Suppressor macrophage (primary cell): ENCODE measurements at regions not wholly inside any gene's neighbourhood (a gene's known extent, or its start where the extent isn't known, plus 50 kb on each side); places are given as distances from the start of the nearest gene placed in this dataset.

ENCODE experiments used
- DNase-seq, 4 experiments: peaks; one replicate each; pipeline ENCODE4 v3.0.0-alpha.2; 2020 to 2022

DNA sequence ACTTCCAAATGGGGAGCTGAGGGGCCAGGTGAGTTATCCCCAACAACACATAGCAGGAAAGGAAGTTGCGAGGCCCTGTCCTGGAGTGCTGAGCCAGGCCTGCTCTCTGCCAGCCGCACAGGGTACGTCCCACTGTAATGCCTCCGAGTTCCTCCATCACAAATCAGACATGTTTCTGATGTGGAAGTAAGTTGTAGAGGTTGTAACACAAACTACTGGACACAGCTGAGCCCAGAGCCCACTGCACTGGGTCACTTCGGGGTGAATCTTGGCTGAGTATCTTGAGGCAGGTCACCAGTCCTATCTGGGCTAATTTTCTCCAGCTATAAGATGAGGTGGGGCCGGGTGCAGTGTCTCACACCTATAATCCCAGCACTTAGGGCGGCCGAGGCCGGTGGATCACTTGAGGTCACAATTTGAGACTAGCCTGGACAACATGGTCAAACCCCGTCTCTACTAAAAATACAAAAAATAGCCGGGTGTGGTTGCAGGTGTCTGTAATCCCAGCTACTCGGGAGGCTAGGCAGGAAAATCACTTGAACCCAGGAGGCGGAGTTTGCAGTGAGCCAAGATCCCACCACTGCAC, 100.8 kb upstream of the CDH5 start:
- no peak for DNase-seq

DNA sequence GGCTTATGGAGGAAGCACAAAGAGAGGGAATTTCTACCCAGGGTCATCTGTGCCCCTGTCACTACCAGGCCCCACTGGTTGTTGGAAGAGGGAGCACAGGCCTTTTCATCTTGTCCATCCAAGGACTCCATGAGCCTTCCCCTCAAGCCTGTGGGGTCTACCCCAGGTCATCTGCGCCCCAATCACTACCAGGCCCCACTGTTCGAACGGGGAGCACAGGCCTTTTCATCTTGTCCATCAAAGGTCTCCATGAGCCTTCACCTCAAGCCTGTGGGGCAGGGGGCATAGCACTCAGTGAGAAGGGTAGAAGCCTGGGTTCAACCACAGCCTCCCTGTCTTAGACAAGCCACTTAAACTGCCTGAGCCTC, 101.5 kb upstream of the CDH5 start:
- no peak for DNase-seq

DNA sequence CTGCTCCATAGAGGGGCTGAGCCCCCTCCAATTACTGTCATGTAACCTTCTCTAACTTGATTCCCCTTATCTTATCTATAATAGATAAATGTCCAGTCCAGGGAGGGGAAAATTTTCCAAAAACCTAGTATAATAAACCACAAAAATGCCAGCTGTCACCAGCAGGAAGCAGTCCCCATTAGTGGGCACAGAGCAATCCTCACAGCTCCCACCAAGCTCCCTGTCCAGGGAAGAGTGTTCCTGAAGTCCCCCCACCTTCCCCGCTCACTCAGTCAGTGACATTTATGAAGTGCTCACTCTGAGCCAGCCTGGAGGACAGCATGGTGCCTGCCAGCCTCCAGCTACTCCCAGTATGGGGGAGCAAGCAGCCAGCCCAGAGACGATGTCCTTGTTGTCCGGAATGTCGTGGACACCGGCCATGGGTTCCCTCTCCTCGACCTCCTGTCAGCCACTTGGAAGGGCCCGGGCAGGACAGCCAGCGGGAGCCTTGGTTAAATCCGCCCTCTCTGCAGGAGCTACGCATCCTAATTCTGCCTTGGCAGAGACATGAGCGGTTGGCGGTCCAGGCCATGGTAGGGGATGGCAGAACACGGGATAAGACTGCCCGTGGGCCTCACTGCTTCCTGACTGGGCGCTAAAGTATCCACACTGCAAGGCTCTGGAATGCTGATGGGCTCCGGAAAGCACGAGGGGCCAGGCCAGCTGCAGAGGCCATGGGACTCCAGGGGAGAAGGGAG, 102.0 kb upstream of the CDH5 start:
- DNase-seq, result no peak

DNA sequence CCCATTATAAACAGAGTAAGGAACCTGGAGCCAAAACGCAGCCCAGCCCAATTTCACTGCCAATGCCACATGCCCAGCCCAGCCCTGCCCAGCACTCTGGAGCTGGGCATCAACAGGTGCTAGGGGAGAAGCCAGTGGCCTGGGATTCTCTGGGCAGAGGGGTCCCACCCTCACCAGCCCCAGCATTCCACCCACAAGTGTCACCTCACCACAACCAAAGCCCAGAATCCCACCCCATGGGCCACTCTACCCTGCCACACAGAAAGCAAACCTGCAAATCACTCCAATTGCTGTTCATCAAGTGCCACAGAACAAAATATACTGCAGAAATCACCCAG, 102.5 kb upstream of the CDH5 start:
- DNase-seq, result no peak

DNA sequence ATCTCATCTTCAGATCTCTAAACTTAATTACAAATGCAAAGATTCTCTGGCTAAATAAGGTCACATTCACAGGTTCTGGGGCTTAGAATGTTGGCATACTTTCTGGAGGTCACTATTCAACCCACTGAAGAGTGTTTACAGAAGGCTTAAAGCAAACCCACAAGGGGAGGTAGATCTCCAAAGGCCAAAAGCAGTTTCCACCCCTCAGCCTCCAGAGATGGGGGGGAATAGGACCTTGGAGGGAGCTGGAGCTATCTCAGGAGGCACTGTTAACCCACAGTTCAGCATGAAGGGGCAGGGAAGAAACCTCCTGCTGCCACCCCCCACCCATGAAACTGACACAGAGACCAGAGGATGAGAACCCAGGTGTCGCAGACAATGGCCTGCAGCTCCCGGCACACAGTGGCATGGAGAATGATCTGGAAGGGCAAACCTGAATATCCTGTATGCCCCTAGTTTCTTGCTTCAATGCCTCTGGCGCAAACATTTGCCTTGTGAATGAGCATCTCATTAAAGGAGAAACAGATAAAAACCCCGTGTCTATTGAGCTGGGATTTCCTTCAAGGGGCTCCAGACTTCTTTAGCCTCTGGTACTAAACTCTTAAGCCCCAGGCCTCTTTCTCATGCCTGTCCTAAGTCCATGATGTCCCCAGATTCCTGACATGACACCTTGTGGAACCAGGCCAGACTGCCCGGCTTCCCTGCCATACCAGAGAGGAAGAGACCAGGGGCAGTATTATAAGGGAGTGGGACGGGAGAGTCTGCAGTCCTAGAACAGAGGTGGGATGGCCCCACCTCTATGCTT, 103.1 kb upstream of the CDH5 start:
- DNase-seq, result no peak

DNA sequence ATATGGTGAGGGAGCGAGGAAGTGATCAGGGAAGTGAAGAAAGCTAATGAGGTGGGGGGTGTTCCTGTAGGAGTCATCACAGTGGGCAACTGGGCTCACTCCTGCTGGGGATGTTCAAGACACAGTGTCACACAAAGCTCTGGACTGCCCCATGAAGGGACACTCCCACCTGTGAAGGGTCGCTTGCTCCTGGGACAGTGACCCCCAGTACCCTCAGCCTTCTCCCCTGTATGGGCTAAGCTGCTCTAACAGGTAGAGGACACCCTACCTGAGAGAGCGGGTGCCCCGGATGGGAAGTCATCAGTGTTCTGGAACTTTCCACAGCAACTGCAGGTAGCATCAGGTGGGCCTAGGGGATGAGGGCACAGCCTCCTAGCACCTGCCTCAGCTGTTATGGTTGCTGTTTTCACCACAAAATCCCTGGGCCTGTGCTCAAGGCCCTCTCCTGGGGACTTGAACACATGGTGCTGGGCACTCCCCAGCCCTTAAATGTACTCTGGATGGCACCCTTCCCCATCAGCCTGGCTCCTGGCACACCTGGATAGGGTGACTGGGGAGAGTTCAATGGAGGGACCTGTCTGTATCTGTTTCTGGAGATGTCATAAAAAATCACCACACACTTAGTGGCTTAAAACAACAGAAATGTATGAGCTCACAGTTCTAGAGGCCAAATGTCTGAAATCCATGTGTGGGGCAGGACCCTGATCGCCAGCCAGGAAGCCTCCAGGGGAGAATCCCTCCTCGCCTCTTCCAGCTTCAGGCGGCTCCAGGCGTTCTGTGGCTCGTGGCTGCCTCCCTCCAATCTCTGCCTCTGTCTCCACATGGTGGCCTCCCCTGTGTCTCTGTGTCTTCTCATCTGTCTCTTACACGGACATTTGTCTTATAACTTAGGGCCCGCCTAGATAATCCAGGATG, 104.0 kb upstream of the CDH5 start:
- no peak for DNase-seq

DNA sequence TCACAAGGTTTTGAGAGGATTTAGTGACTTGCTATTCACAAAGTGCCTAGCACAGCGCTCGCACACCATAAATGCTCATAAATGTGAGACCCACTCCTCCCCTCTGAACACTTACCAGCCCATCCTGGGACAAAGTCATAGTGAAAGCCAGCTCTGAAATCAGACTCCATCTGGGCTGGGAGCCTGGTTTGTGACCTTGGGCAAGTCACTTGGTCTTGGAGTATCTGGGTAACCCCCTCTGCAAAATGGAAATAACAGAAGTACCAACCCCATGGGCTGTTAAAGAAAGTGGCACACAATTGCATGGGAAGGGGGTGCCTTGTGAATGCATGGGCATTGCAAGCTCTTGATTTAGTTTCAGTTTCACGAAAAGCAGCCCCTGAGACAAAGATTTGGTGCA, 104.7 kb upstream of the CDH5 start:
- DNase-seq, result no peak

DNA sequence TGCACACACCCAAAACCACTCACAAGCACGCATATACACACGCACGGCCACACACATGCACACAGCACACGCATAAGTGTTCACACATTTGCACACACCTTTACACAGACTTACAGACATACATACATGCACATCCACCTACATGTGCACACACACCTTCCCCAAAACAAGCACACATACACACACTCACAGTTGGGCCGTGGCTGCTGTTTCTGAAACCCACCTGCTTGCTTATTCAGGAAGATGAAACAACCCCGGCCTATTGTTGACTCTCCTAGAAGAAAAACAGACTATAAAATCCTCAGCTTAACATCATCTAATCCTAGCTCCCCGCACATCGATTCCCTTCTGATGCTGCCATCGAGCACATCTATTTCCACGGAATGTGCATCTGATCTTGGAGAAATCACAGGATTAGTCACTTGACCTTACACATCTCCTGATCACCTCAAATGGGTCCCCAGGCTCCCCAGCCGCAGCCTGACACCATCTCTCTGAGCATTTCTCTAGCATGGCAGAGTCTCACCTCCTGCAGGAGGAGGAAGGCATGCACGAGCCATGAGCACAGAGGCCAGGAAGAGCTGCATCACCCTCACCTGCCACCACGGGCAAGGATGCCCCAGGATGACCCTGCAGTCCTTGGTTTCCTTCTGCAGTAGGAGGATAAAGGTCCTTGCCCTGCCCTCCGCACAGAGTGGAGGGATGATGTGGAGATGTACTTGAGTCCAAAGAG, 105.8 kb upstream of the CDH5 start:
- no peak for DNase-seq

DNA sequence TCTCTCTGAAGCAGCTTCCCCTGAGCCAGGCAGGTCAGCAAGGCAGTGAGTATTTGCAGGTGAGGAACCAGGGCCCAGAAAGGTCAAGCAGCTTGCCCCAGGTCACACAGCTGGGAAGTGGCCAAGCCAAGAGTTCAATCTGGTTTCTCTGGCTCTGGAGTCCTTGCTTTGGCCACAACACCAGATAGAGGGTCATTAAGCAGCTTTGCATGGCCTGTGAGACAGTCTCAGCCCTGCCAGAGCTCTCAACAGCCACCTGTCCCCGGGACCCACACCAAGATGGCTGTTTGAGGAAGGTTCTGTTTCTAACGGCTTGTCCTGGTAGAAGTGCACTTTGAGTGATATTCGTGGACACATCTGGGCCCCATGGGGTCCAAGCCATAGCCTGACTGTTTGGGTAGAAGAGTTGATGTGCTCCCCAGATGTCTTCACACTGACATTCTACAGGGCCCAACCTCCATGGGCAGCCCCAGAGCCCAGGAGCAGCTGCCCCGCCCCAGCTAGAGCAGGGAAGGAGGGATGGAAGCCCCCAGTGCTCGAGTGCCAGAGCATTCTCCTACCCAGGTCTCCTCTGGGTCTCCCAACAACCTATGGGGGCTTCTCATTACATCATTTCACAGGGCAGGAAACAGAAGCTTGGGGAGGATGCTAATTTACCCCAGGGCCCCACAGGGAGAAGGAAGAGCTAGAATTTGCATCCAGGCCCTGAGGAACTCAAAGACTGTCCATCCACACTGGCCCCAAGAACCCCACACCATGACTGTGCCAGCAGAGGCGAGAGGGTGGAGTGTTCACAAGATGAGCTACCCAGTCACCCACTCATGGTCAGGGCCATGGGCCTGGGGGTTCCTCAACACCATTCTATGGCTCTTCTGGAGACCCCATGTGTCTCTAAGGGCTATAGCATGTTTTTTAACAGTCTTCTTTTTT, 107.3 kb upstream of the CDH5 start:
- DNase-seq, result no peak

DNA sequence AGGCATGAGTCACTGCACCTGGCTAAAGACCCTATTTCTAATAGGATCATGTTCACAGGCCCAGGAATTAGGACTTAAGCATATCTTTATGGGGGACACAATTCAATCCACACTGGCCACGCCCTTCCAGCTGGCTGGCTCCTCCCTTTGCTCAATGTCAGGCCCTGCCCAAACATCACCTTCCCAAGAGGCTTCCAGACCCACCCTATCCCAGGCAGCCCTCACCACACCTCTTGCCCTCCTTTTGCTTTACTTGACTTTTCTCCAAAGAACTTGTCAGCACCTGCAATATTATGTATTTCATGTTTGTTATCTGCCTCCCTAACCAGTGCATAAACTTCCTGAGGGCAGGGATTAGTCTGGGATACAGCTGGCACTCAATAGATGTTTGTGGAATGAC, 109.6 kb upstream of the CDH5 start:
- DNase-seq, result no peak

DNA sequence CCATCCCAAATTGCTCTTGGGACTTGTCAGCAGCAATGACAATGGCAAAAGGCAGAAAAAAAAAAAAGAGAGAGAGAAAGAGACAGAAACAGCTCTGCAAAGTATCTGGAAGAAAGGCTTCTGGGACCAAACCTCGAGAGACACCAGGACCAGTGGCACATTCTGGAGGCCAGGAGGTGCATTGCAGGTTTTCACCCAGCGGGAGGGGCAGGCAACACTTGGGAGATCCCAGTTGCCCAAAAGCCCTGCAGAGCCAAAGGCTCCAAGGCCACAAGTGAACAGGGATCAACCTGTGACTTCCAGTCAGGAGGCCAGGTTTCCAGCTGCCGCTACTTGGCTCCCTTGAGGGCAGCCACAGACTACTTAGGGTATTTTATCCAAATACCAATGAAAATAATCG, 110.8 kb upstream of the CDH5 start:
- DNase-seq, result no peak

DNA sequence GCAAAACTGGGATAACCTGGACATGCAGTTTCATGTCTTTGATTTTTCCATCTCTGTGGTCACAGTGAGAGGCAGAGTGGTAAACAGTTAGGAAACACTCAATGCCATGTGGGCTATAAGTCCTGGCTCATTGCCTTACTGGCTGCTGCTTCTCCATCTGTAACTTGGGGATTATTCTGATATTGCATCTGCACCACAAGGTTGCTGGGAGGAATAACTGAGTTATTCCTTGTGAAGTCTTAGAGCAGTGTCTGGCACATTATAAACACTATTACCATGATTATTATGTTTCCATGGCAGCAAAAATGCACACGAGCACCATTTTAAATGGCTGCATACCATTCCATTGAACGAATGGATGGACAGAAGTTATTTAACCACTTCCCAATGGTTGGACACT, 111.7 kb upstream of the CDH5 start:
- DNase-seq, result no peak

DNA sequence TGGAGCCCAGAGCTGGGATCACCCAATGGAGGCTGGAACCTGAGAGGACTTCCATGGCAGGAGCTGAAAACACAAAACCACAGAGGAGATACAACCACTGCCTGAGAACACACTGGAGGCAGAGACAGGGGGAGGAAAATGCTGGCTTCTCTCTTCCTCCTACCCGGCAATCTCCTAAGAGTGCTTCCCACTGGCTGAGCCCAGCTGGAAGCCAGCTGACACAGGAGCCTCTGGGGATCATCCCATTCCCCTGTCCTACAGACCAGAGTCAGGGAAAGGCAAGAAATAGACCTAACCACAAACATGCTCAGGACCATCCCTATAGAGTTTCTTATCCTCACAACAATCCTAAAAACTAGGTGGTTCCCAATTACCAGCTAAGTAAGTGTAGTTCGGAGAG, 112.4 kb upstream of the CDH5 start:
- no peak for DNase-seq

DNA sequence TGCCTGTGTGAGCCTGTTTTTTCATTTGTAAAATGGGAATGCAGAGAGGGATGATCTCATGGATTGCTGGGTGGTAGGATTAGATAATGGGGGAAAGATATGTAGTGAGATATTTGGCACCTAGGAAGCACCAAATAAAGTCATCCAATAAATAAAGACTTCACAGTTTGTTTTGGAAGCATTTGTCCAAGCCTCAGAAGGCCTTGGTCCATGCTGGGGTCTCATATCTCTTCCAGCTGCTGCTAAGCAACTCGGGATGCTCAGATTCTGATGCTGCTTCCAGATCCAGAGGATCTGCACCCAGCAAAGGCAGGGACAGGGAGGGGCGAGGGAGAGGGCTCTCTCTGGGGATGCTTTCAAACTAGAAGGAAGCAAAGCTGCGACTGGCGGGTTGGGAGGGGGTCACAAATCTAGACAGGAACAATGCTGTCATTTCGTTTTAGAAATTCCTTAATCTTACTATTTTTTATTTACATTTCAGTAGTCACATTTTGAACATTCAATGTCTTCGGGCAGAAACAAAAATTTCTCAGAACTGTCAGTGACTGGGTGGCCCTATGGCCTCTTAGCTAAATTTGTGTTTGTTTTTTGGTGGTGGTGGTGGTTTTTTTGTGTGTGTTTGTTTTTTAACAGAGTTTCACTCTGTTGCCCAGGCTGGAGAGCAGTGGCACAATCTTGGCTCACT, 114.9 kb upstream of the CDH5 start:
- DNase-seq, result no peak

DNA sequence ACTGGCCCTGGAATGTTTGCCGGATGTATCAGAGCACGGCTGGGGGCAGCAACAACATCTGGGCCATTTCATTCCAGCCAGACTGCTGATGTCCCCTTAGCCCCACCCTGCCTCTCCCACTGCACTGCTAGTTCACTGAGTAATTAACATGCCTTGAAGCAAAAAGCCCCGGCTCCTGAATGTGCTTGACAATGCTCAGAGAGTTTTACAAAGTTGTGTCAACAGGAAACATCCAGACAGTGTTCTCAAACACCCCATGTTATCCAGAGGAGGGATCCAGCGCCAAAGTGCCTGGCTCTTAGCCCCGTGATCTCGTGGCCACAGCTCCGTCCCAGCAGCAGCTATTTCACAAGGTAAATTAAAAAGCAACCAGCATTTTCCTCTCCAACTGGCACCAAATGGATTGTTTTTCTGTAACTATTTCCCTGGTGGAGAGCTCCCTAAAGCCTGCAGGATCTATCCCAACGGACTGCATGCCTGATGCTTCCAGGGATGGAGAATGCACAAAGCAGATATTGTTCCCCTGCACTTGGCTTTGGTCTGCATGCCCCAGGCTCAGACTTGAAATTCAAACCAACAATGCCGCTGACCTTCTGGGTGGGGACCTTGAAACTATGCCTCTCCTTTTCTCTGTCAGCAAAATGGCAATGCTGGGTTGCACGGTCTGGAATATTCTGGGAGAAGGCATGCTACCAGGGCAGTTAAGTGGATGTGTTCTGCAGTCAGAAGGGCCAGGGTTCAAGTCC, 115.6 kb upstream of the CDH5 start:
- DNase-seq, result no peak

DNA sequence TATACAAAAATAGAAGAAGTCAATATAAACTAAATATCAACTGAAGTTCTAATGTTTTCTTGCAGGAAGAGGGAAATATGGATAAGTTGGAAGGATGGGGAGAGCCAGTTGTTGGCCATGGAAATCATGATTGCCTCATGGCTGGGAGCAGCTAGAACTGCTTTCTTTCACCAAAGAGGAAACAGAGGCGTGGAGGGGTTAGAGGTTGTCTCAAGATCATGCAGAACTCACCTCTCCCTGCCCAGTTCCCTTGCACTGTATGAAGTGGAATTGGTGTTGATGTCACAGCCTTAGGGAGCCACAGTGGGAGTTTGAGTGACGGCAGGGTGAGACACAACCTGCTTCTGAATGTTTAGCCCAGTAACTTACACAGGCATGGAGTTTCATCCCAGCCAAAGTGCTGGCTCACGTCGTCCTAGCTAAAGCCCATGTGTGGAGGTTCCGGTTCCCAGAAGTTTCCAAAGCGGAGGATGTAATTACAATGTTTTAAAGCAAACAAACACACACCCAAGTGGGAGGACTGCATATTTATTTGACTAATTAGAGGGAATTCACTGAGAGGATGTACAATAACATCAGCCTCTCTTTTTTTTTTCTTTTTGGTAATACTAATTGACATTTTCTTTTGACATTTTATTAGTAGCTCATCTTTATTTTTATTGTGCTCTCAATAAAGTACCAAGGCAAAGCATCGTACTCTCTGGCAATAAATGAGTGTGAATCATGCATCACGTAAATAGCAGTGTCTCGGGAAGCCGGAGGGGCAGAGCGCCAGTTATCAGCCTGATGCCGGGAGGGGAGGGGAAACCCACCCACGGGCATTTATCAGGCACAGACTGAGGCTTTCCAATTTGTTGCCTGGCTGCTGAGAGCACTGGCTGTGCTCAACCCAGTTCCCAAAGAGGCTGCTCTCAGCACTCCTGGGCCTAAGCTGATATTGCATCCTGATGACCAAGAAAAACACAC, 118.7 kb upstream of the CDH5 start:
- DNase-seq, result no peak

DNA sequence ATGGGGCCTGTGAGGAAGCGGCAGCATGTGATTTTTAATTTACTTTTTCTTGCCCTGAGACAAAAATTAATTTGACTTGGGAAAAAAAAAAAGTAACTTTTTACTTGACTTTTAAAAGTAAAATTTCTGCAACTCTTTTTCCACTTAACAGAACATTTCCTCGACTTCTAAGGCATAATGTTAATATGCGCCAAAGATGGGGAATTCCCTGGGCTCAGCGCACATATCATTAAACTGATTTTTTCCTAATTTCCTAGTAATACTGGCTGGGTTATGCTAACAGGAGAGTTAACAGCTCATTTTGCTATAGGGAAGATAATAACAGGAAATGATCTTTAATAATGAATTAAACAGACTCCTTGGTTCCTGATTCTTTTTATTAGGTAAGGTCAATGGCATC, 120.6 kb upstream of the CDH5 start:
- DNase-seq, result no peak

DNA sequence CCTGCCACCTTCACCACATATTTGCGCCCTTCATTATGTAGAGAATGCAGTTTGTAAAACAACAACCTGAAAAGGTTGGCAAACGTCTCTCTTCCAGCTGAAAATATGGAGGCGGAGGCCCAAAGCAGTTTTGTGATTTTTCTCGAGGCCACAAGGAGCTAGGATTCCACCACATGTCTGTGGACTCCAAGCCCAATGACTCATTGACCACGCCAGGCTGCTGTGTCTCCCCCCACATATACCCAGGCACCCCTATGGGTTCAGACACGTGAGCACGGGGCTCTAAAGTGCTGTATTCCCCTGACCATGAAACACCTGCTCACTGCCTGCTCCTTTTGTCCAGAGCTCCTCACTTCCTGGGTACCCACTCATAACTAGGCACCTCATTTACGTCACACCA, 121.4 kb upstream of the CDH5 start:
- no peak for DNase-seq

DNA sequence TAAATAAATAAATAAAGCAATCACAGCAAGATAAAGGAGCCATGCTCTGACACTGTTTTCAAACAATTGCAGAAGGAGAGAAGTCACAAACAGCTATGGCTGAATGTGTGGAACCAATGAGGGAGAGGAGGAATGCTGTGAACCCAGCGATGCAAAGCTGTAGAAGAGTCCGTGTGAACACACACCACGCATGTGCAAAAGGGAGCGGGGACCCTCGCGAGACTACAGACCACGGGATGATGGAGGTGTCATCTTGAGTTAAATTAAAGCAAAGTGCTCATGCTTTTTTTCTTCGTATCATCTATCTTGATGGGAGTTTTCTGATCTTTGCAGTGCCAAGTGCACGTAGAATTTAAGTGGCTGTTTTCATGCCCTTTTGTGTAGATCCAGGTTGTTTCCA, 123.8 kb upstream of the CDH5 start:
- DNase-seq, result no peak
